GM21423 (cell line): ENCODE measurements at regions not wholly inside any gene's neighbourhood (a gene's known extent, or its start where the extent isn't known, plus 50 kb on each side); places are given as distances from the start of the nearest gene placed in this dataset.
"Not testable (repeated sequence)": the region's sequence is repeated elsewhere in the genome, so short reads cannot be mapped to it uniquely, and the experiment has no call there.

Source experiments
- ATAC-seq: cut with Tn5 transposase; IDR thresholded peaks from one replicate; pipeline ENCODE4 v1.9.1; 2021; ENCODE audit warnings: mild to moderate bottlenecking, moderate library complexity; ENCODE audit not compliant: unreplicated experiment

DNA sequence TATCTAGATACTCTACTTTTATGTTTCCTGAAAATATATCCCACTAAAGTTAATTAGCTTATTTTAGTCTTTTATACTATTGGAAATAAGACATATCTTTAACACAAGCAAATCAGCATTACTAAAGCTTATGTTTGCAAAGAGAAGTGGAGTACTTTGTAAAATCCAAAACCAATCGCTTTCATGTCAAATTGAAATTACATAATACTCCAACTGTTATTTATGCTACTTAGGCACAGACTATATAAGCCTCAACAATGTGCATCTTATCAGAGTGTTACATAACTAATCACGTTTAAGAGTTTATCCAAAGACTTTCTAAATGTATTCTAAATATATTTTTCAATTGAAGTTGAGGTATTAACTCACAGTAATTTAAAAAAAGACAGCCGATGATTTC is 200.0 kb downstream of the PCDH20 start:
- ATAC-seq = no peak

GRCh38 chr13:61215116-61215515 is 200.5 kb downstream of the PCDH20 start:
- no peak for ATAC-seq

- no peak for ATAC-seq
These were observed 201.1 kb downstream of the PCDH20 start for GRCh38 chr13:61214551-61214950.

- ATAC-seq = not testable (repeated sequence)
These were observed 209.8 kb downstream of the PCDH20 start for GRCh38 chr13:61205898-61206297.

- no peak for ATAC-seq
These were observed 211.6 kb downstream of the PCDH20 start for GRCh38 chr13:61204025-61204424.

- no peak for ATAC-seq
These were observed 213.6 kb downstream of the PCDH20 start for GRCh38 chr13:61202042-61202441.

GRCh38 chr13:61192826-61193225 is 222.8 kb downstream of the PCDH20 start:
- ATAC-seq = no peak

GRCh38 chr13:61188057-61188456 is 227.6 kb downstream of the PCDH20 start:
- no peak for ATAC-seq

- no peak for ATAC-seq
These were observed 228.2 kb downstream of the PCDH20 start for GRCh38 chr13:61187471-61187870.

GRCh38 chr13:61183670-61184069 is 232.0 kb downstream of the PCDH20 start:
- ATAC-seq = no peak

- ATAC-seq = no peak
These were observed 235.4 kb downstream of the PCDH20 start for GRCh38 chr13:61180234-61180633.

DNA sequence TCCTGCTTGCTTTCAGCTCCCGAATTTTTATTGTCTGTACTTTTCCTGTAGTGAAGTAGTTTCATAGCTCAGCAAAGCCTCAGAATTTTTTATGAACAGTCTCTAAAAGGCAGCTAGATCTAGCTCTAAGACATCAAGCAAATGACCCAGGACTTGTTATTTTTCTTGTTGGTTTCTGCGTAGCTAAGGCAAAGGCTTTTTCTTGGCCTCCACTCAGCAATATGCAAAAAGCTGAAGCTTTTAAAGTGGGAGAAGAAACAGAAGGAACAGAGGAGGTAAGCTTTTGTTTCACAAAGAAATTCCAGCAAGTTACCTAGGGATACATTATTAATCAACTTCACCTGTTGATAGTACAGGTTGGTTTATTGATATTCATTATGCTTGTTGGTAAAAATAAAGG is 235.9 kb downstream of the PCDH20 start:
- no peak for ATAC-seq

DNA sequence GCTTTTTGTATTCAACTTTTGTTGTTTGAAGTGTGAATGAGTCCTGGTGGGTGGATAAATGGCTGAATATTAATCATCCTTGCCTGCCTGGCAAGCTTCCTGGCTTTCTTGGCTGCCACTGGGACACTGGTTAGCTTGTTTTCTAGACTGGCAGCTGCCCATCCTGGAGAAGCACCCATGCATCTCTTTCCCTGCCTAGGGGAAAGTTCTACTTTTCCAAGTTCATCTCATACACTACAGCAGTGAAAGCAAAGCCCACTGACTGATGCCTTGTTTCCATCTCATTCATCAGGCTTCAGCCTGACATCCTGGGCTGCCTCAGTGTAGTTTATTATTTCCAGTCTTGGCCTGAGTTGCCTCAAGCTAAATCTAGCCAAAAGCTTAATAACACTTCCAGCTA is 244.8 kb downstream of the PCDH20 start:
- no peak for ATAC-seq

DNA sequence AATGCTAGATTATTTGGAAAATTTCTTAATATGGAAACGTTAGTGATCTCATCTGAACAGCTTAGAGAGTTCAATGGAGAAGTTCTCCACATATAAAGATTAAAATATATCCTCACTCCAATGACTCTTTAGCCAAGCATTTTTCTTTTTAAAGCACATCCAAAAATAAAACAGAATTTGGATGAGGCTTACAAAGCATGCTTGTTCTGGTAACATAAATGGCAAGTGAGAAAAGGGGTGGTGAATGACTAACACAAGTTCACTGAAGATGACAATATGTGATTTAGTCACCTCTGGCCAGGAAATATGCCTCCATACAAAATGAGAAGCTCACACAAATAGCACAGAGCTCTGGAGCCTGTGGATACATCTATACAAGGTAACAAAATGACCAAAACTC is 253.0 kb downstream of the PCDH20 start:
- ATAC-seq = no peak

DNA sequence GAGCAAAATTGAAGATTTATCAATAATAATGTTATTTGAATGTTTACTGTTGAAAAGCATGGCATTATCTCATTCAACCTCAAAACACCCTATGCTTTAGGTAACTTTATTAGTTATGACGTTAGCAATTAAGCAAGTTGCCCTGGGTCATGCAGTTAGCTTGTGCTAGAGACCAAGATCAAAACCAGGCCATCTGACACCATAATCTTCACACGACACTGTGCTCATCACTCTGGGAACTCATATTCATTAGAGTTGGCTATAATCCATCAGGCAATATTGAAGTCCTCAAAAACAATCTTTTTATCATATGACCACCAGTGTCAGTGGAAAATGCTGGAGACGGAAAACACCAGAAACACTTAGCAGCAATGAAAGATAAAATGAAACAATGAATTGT is 253.5 kb downstream of the PCDH20 start:
- no peak for ATAC-seq

GRCh38 chr13:61156753-61157152 is 258.9 kb downstream of the PCDH20 start:
- no peak for ATAC-seq

DNA sequence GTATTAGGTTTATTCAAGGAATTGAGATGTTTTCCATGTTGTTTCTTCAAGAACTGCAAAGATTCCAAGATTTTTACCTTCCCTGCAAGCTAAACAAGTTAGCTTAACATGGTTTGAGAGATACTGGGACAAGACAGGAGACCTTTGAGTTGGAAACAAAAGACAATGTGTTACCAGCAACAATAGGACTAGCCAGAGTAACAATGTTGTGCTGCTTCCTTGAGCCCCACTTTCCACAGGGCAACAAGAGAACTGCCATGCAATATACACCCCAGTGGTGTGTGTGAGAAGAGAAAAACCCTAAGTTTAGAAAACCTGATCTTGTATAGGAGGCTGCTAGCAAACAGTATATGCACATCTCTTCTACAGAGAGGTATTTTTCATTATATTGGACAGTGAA is 264.6 kb downstream of the PCDH20 start:
- no peak for ATAC-seq

GRCh38 chr13:61149331-61149730 is 266.3 kb downstream of the PCDH20 start:
- no peak for ATAC-seq

DNA sequence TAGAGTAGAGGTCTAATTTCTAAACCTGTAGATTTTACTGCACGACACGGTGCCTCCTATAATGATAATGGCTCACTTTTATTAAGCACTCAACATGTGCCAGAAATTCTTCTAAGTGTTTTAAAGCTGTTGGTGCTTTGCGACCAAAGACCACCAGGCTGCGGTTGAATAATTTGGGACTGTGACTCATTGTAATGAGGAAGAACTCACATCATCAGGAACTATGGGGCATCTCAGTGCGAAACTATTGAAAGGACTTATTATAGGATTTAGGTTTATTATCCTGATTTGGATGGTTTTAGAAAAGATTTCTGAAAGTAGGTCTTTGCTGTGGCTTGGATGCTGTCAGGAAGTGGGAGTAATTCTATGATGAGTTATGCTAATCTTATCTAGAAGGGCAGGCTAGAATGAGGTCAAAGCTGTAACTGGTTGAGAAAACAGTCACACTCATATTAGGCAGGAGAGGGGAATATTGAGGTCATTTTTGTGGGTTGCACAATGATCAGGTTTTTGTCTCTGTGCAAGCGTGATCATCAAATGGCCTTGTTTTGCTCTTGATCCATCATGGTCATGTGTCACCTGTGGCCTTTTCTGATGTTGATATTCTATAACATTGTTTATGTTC is 266.8 kb downstream of the PCDH20 start:
- ATAC-seq = no peak

DNA sequence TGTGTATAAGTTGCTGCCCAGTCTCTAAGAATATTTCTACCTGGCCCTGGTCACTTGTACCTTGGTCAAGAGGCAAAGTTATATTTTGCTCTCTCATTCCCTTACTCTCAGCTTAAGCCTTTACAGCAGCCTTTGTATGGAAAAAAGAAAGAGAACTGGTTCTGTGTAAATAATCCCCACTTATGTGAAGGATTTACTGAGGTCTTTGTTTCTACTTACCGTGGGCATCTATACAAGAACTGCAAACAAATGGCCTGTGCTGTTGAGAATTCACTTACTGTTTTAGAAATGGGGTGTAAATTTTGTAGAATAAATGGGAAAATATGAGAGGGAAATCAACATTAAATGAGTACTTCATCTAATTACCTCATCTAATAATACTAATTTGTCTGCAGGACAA is 267.4 kb downstream of the PCDH20 start:
- no peak for ATAC-seq

- no peak for ATAC-seq
These were observed 269.1 kb downstream of the PCDH20 start for GRCh38 chr13:61146571-61146970.

- ATAC-seq = no peak
These were observed 269.5 kb downstream of the PCDH20 start for GRCh38 chr13:61146158-61146557.

- no peak for ATAC-seq
These were observed 270.6 kb downstream of the PCDH20 start for GRCh38 chr13:61144834-61145593.
